ENCODE measurements at regions not wholly inside any gene's neighbourhood (a gene's known extent, or its start where the extent isn't known, plus 50 kb on each side); places are given as distances from the start of the nearest gene placed in this dataset.

- TF ChIP-seq, protein P1, sequence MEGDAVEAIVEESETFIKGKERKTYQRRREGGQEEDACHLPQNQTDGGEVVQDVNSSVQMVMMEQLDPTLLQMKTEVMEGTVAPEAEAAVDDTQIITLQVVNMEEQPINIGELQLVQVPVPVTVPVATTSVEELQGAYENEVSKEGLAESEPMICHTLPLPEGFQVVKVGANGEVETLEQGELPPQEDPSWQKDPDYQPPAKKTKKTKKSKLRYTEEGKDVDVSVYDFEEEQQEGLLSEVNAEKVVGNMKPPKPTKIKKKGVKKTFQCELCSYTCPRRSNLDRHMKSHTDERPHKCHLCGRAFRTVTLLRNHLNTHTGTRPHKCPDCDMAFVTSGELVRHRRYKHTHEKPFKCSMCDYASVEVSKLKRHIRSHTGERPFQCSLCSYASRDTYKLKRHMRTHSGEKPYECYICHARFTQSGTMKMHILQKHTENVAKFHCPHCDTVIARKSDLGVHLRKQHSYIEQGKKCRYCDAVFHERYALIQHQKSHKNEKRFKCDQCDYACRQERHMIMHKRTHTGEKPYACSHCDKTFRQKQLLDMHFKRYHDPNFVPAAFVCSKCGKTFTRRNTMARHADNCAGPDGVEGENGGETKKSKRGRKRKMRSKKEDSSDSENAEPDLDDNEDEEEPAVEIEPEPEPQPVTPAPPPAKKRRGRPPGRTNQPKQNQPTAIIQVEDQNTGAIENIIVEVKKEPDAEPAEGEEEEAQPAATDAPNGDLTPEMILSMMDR (IDR thresholded peaks at IDR 0.05; ENCODE audit: poor library complexity, severe bottlenecking), result no peak
- no peak for TF ChIP-seq TAF1 (IDR thresholded peaks at IDR 0.05; ENCODE audit: low read depth)
- no peak for TF ChIP-seq POLR2AphosphoS5 (IDR thresholded peaks at IDR 0.05)
- TF ChIP-seq, protein P2, sequence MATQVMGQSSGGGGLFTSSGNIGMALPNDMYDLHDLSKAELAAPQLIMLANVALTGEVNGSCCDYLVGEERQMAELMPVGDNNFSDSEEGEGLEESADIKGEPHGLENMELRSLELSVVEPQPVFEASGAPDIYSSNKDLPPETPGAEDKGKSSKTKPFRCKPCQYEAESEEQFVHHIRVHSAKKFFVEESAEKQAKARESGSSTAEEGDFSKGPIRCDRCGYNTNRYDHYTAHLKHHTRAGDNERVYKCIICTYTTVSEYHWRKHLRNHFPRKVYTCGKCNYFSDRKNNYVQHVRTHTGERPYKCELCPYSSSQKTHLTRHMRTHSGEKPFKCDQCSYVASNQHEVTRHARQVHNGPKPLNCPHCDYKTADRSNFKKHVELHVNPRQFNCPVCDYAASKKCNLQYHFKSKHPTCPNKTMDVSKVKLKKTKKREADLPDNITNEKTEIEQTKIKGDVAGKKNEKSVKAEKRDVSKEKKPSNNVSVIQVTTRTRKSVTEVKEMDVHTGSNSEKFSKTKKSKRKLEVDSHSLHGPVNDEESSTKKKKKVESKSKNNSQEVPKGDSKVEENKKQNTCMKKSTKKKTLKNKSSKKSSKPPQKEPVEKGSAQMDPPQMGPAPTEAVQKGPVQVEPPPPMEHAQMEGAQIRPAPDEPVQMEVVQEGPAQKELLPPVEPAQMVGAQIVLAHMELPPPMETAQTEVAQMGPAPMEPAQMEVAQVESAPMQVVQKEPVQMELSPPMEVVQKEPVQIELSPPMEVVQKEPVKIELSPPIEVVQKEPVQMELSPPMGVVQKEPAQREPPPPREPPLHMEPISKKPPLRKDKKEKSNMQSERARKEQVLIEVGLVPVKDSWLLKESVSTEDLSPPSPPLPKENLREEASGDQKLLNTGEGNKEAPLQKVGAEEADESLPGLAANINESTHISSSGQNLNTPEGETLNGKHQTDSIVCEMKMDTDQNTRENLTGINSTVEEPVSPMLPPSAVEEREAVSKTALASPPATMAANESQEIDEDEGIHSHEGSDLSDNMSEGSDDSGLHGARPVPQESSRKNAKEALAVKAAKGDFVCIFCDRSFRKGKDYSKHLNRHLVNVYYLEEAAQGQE (IDR thresholded peaks at IDR 0.05; ENCODE audit: borderline replicate concordance), result no peak
These were observed 129.7 kb upstream of the THBS1 start for GRCh38 chr15:39451121-39451688.
